ENCODE measurements at regions not wholly inside any gene's neighbourhood (a gene's known extent, or its start where the extent isn't known, plus 50 kb on each side); places are given as distances from the start of the nearest gene placed in this dataset.
"Not testable (repeated sequence)": the region's sequence is repeated elsewhere in the genome, so short reads cannot be mapped to it uniquely, and the experiment has no call there.

- no peak for DNase-seq
- H3K4me3 ChIP-seq, result no peak overlapping the region
- H3K4me1 ChIP-seq (ENCODE audit: low read depth), result peaks cover 8% of the 10 kb centered on the region
- intact Hi-C loops (cut with DNase I, micrococcal nuclease), result loop anchor here in 1 of 2 donors (5.0 kb wide), 1 partner anchor 227 kb away; no protein-coding TSS in a partner anchor
- H3K36me3 ChIP-seq (ENCODE audit: low read depth), result no peaks in the 10 kb centered on the region
- H3K9me3 ChIP-seq, result no peaks in the 10 kb centered on the region
- TF ChIP-seq, protein P1, sequence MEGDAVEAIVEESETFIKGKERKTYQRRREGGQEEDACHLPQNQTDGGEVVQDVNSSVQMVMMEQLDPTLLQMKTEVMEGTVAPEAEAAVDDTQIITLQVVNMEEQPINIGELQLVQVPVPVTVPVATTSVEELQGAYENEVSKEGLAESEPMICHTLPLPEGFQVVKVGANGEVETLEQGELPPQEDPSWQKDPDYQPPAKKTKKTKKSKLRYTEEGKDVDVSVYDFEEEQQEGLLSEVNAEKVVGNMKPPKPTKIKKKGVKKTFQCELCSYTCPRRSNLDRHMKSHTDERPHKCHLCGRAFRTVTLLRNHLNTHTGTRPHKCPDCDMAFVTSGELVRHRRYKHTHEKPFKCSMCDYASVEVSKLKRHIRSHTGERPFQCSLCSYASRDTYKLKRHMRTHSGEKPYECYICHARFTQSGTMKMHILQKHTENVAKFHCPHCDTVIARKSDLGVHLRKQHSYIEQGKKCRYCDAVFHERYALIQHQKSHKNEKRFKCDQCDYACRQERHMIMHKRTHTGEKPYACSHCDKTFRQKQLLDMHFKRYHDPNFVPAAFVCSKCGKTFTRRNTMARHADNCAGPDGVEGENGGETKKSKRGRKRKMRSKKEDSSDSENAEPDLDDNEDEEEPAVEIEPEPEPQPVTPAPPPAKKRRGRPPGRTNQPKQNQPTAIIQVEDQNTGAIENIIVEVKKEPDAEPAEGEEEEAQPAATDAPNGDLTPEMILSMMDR (IDR thresholded peaks at IDR 0.05), result no peak
- ATAC-seq, result peak; percentile 11
Observed at GRCh38 chr2:71925268-71926088, 222.2 kb downstream of the CYP26B1 start.

- peak in 2 of 3 donors; percentile 58 to 87 for DNase-seq
Observed at GRCh38 chr2:71923887-71924533, 223.7 kb downstream of the CYP26B1 start.

DNA sequence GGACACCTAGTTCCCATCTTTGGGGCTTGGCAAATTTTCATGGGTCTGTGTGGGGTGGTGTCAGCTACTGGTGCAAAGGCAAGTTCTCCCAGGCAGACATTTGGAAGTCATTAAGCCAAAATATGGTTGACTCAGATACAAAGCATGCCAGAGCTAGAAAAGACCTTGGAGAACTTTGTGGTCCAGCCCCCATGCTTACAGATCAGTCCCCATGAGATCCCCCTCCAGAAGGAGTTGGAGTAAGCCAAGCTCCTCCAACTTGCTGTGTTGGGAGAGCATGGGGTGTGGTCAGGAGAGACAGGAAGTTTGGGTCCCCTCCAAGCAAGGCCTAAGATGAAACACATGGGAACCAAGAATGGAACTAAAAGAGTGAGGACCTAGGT is 224.5 kb downstream of the CYP26B1 start:
- TF ChIP-seq, protein P1 (IDR thresholded peaks at IDR 0.05), result no peak
- no peak overlapping the region for H3K4me3 ChIP-seq
- intact Hi-C loops (cut with DNase I, micrococcal nuclease), result loop anchor here in 1 of 2 donors (5.0 kb wide), 2 partner anchors 229 to 654 kb away; no protein-coding TSS in a partner anchor
- DNase-seq (no peak), ATAC-seq (no peak)
- no peaks in the 10 kb centered on the region for H3K36me3 ChIP-seq (ENCODE audit: low read depth)
- no peaks in the 10 kb centered on the region for H3K9me3 ChIP-seq
- H3K4me1 ChIP-seq (ENCODE audit: low read depth), result no peaks in the 10 kb centered on the region

More at GRCh38 chr2:71923887-71924533, 223.7 kb downstream of the CYP26B1 start:
- Histone ChIP-seq H3K9me3 (no peaks in the 10 kb centered on the region), H3K4me3 (no peak overlapping the region), H3K36me3 (ENCODE audit: low read depth) (no peaks in the 10 kb centered on the region), H3K4me1 (ENCODE audit: low read depth) (no peaks in the 10 kb centered on the region)
- ATAC-seq, result peak; percentile 75
- intact Hi-C loops (cut with DNase I, micrococcal nuclease), result loop anchor here in 1 of 2 donors (5.0 kb wide), 2 partner anchors 228 to 653 kb away; no protein-coding TSS in a partner anchor
- TF ChIP-seq, protein P1 (IDR thresholded peaks at IDR 0.05), result peak; percentile 62

GRCh38 chr2:71922499-71923142 is 225.0 kb downstream of the CYP26B1 start:
- TF ChIP-seq, protein P1 (IDR thresholded peaks at IDR 0.05), result no peak
- no peaks in the 10 kb centered on the region for H3K36me3 ChIP-seq (ENCODE audit: low read depth)
- DNase-seq (no peak), ATAC-seq (no peak)
- H3K9me3 ChIP-seq, result no peaks in the 10 kb centered on the region
- H3K4me3 ChIP-seq, result no peak overlapping the region
- intact Hi-C loops (cut with DNase I, micrococcal nuclease), result loop anchor here in 1 of 2 donors (5.0 kb wide), 2 partner anchors 230 to 655 kb away; no protein-coding TSS in a partner anchor
- no peaks in the 10 kb centered on the region for H3K4me1 ChIP-seq (ENCODE audit: low read depth)

- no peak for ATAC-seq
- no peak for DNase-seq
- Histone ChIP-seq H3K9me3 (no peaks in the 10 kb centered on the region), H3K4me3 (no peak overlapping the region), H3K4me1 (ENCODE audit: low read depth) (no peaks in the 10 kb centered on the region), H3K36me3 (ENCODE audit: low read depth) (no peaks in the 10 kb centered on the region)
- TF ChIP-seq, protein P1 (IDR thresholded peaks at IDR 0.05), result no peak
- intact Hi-C loops (cut with DNase I, micrococcal nuclease), result loop anchor here in 1 of 2 donors (5.0 kb wide), 2 partner anchors 230 to 655 kb away; no protein-coding TSS in a partner anchor
Observed at GRCh38 chr2:71922091-71922490, 225.6 kb downstream of the CYP26B1 start.

GRCh38 chr2:71920819-71921218 is 226.8 kb downstream of the CYP26B1 start:
- H3K9me3 ChIP-seq; DNase-seq; ATAC-seq; H3K36me3 ChIP-seq (ENCODE audit: low read depth); H3K4me3 ChIP-seq; H3K4me1 ChIP-seq (ENCODE audit: low read depth): not testable (repeated sequence)
- intact Hi-C loops (cut with DNase I, micrococcal nuclease), result loop anchor here in 1 of 2 donors (5.0 kb wide), 2 partner anchors 231 to 656 kb away; no protein-coding TSS in a partner anchor

All from mucosa of descending colon (tissue), 3 donors.